ENCODE measurements at regions not wholly inside any gene's neighbourhood (a gene's known extent, or its start where the extent isn't known, plus 50 kb on each side); places are given as distances from the start of the nearest gene placed in this dataset.

GRCh38 chr4:132565542-132565941 is 583.6 kb upstream of the PCDH10 start:
- WGBS (ENCODE audit: insufficient coverage, low coverage, low lambda C conversion rate, missing lambda C conversion rate): no CpG with 5 or more reads among the region's 2 CpGs
- no peaks in the 10 kb centered on the region for H3K36me3 ChIP-seq
- H3K4me3 ChIP-seq: no peak overlapping the region
- intact Hi-C loops (cut with DNase I): no loop called here
- no peaks in the 10 kb centered on the region for H3K27me3 ChIP-seq
- H3K9me3 ChIP-seq: no peaks in the 10 kb centered on the region
- H3K27ac ChIP-seq: no peak overlapping the region
- no peak for DNase-seq
- no peaks in the 10 kb centered on the region for H3K4me1 ChIP-seq
- ATAC-seq: no peak
- TF ChIP-seq POLR2A (IDR thresholded peaks at IDR 0.05) (no peak), CTCF (IDR thresholded peaks at IDR 0.05) (no peak)

DNA sequence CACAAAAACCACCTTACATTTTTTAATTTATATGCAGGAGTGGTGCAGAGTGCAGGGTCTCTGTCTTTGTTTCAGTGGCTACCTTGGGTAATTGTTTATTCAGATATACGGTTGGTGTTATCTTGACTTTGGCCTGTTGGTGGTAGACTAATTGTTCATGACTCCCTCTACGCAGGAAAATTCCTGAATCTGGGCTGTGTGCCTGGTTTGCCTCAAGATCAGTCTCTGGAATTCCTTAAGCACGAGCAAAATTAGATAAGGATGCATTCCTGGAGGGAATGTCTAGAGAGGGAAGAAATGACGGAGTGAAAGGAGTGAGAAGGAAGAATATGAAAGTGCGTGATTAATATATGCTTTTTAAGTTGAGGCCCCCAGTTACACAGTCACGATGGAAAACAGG is 576.9 kb upstream of the PCDH10 start:
- Histone ChIP-seq H3K27ac (no peak overlapping the region), H3K4me3 (no peak overlapping the region), H3K27me3 (no peaks in the 10 kb centered on the region), H3K4me1 (no peaks in the 10 kb centered on the region), H3K9me3 (no peaks in the 10 kb centered on the region), H3K36me3 (no peaks in the 10 kb centered on the region)
- ATAC-seq (no peak), DNase-seq (no peak)
- 27% methylated on average over 6 of the region's 6 CpGs for WGBS (ENCODE audit: insufficient coverage, low coverage, low lambda C conversion rate, missing lambda C conversion rate)
- TF ChIP-seq CTCF (IDR thresholded peaks at IDR 0.05) (no peak), POLR2A (IDR thresholded peaks at IDR 0.05) (no peak)
- intact Hi-C loops (cut with DNase I): no loop called here

- no peaks in the 10 kb centered on the region for H3K4me1 ChIP-seq
- DNase-seq (no peak), ATAC-seq (no peak)
- H3K27me3 ChIP-seq: no peaks in the 10 kb centered on the region
- H3K27ac ChIP-seq: no peak overlapping the region
- no peak for TF ChIP-seq POLR2A (IDR thresholded peaks at IDR 0.05)
- TF ChIP-seq CTCF (IDR thresholded peaks at IDR 0.05): no peak
- no peaks in the 10 kb centered on the region for H3K36me3 ChIP-seq
- intact Hi-C loops (cut with DNase I): no loop called here
- no peaks in the 10 kb centered on the region for H3K9me3 ChIP-seq
- no peak overlapping the region for H3K4me3 ChIP-seq
Observed at GRCh38 chr4:132587626-132588025, 561.5 kb upstream of the PCDH10 start.

DNA sequence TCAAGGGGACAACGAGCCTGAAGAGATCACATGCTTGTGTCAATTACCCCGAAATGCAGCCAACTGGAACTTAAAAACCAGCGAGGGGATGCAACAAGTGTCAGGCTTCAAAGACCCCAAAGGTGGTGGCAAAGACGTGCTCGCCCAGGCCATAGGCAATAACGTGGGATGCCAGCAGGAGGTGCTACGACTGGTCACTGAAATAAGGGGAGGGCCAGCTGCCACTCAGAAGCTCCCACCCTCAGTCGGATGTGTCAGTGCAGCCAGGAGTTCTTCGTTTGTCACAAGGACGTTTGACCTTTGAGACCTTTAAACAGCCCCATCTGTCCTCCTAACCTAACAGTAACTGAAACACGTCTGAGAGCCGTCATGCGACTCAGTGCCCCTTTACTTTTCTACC is 556.8 kb upstream of the PCDH10 start:
- TF ChIP-seq CTCF (IDR thresholded peaks at IDR 0.05): no peak
- no peak for TF ChIP-seq POLR2A (IDR thresholded peaks at IDR 0.05)
- no peaks in the 10 kb centered on the region for H3K36me3 ChIP-seq
- ATAC-seq (no peak), DNase-seq (no peak)
- H3K4me3 ChIP-seq: no peak overlapping the region
- intact Hi-C loops (cut with DNase I): no loop called here
- no peaks in the 10 kb centered on the region for H3K27me3 ChIP-seq
- WGBS (ENCODE audit: insufficient coverage, low coverage, low lambda C conversion rate, missing lambda C conversion rate): 53% methylated on average over 8 of the region's 13 CpGs
- no peaks in the 10 kb centered on the region for H3K9me3 ChIP-seq
- no peaks in the 10 kb centered on the region for H3K4me1 ChIP-seq
- H3K27ac ChIP-seq: no peak overlapping the region

DNA sequence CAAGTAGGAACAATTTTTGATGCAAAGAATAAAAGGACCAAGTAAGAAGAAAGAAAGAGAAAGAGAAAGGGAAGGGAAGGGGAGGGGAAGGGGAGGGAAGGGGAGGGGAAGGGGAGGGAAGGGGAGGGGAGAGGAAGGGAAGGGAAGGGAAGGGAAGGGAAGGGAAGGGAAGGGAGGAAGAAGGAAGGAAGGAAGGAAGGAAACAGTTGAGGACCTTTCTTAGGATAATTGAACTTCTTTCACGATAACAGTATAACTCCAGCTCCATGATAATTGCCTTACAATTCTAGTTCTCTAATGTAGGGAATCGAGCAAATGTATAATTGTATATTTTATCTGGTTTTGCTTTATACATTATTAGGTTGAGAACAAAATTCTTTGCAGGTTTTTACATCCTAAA is 556.2 kb upstream of the PCDH10 start:
- ATAC-seq: no peak
- TF ChIP-seq POLR2A (IDR thresholded peaks at IDR 0.05) (no peak), CTCF (IDR thresholded peaks at IDR 0.05) (no peak)
- intact Hi-C loops (cut with DNase I): no loop called here
- DNase-seq: no peak
- H3K36me3 ChIP-seq: no peaks in the 10 kb centered on the region
- H3K27ac ChIP-seq: no peak overlapping the region
- no peaks in the 10 kb centered on the region for H3K9me3 ChIP-seq
- H3K4me1 ChIP-seq: no peaks in the 10 kb centered on the region
- 41% methylated on average over 2 of the region's 2 CpGs for WGBS (ENCODE audit: insufficient coverage, low coverage, low lambda C conversion rate, missing lambda C conversion rate)
- no peaks in the 10 kb centered on the region for H3K27me3 ChIP-seq
- H3K4me3 ChIP-seq: no peak overlapping the region

Measured in right lobe of liver (tissue), 6 donors.